SK-N-SH treated with all-trans-retinoic acid at 6 μM for 48 hours (cell line): ENCODE measurements at regions not wholly inside any gene's neighbourhood (a gene's known extent, or its start where the extent isn't known, plus 50 kb on each side); places are given as distances from the start of the nearest gene placed in this dataset.

Experiments used
- ATAC-seq: fragments of 200-7000 bp; cut with Tn5 transposase; 3 replicates; pipeline ENCODE4 v1.9.1; 2020; ENCODE audit warnings: mild to moderate bottlenecking, moderate library complexity
- ARNTL ChIP-seq: fragments of 450-650 bp; formaldehyde crosslinking; IDR thresholded peaks from 2 replicates; pipeline ENCODE4 v1.5.0; 2020; ENCODE audit warnings: low read depth, mild to moderate bottlenecking, moderate library complexity, borderline replicate concordance
- BACH2 ChIP-seq: fragments of 250-450 bp; sonication (Bioruptor Pico); IDR thresholded peaks from 2 replicates; pipeline ENCODE4 v1.9.0; 2021; ENCODE audit warnings: mild to moderate bottlenecking, borderline replicate concordance
- CSDC2 ChIP-seq: fragments of 250-450 bp; sonication (Bioruptor Pico); IDR thresholded peaks from 2 replicates; pipeline ENCODE4 v1.5.0; 2020; ENCODE audit warnings: mild to moderate bottlenecking, moderate library complexity
- ESRRG ChIP-seq: fragments of 250-450 bp; sonication (Bioruptor Pico); IDR thresholded peaks from 2 replicates; pipeline ENCODE4 v1.6.1; 2021; ENCODE audit warnings: mild to moderate bottlenecking
- GLIS3 ChIP-seq: fragments of 250-450 bp; sonication (Bioruptor Pico); IDR thresholded peaks from 2 replicates; pipeline ENCODE4 v1.5.0; 2020; ENCODE audit warnings: mild to moderate bottlenecking, moderate library complexity
- ISL1 ChIP-seq: fragments of 250-450 bp; sonication (Bioruptor Pico); IDR thresholded peaks from 2 replicates; pipeline ENCODE4 v2.1.2; 2022; ENCODE audit warnings: mild to moderate bottlenecking, moderate library complexity
- OSR1 ChIP-seq: fragments of 250-450 bp; sonication (Bioruptor Pico); IDR thresholded peaks from 2 replicates; pipeline ENCODE4 v1.8.0; 2022; ENCODE audit warnings: moderate library complexity, mild to moderate bottlenecking, inconsistent platforms
- SNAI2 ChIP-seq: fragments of 250-450 bp; sonication (Bioruptor Pico); IDR thresholded peaks from 2 replicates; pipeline ENCODE4 v1.5.0; 2020; ENCODE audit warnings: mild to moderate bottlenecking, moderate library complexity
- TCF4 ChIP-seq: fragments of 250-450 bp; sonication (Bioruptor Pico); IDR thresholded peaks from 2 replicates; pipeline ENCODE4 v1.8.0; 2021; ENCODE audit warnings: mild to moderate bottlenecking, moderate library complexity, borderline replicate concordance
- TOX ChIP-seq: fragments of 250-450 bp; sonication (Bioruptor Pico); IDR thresholded peaks from 2 replicates; pipeline ENCODE4 v1.8.0; 2021; ENCODE audit warnings: mild to moderate bottlenecking, moderate library complexity, borderline replicate concordance
- ZC3H10 ChIP-seq: fragments of 250-450 bp; sonication (Bioruptor Pico); IDR thresholded peaks from 2 replicates; pipeline ENCODE4 v1.5.1; 2021; ENCODE audit warnings: mild to moderate bottlenecking, moderate library complexity
- ZFP3 ChIP-seq: fragments of 250-450 bp; sonication (Bioruptor Pico); IDR thresholded peaks from 2 replicates; pipeline ENCODE4 v1.5.0; 2020; ENCODE audit warnings: mild to moderate bottlenecking, moderate library complexity
- ZFP30 ChIP-seq: fragments of 450-650 bp; formaldehyde crosslinking; IDR thresholded peaks from 2 replicates; pipeline ENCODE4 v1.5.0; 2022; ENCODE audit warnings: mild to moderate bottlenecking, moderate library complexity
- ZNF565 ChIP-seq: fragments of 450-650 bp; formaldehyde crosslinking; conservative IDR thresholded peaks from 2 replicates; pipeline ENCODE4 v1.5.0; 2020; ENCODE audit warnings: low read depth, mild to moderate bottlenecking, moderate library complexity
- ZNF70 ChIP-seq: fragments of 450-650 bp; formaldehyde crosslinking; IDR thresholded peaks from 2 replicates; pipeline ENCODE4 v1.5.0; 2020; ENCODE audit warnings: mild to moderate bottlenecking, moderate library complexity
- TF ChIP-seq, protein P1 (sequence below): fragments of 250-450 bp; sonication (Bioruptor Pico); IDR thresholded peaks from 2 replicates; pipeline ENCODE4 v1.5.0; 2020; ENCODE audit warnings: mild to moderate bottlenecking, moderate library complexity
- TF ChIP-seq, protein P2 (sequence below): fragments of 250-450 bp; sonication (Bioruptor Pico); IDR thresholded peaks from 2 replicates; pipeline ENCODE4 v1.5.1; 2020; ENCODE audit warnings: low read depth, mild to moderate bottlenecking, moderate library complexity
- TF ChIP-seq, protein P3 (sequence below): fragments of 250-450 bp; sonication (Bioruptor Pico); IDR thresholded peaks from 2 replicates; pipeline ENCODE4 v1.8.0; 2021; ENCODE audit warnings: low read depth, mild to moderate bottlenecking, moderate library complexity, borderline replicate concordance
- TF ChIP-seq, protein P4 (sequence below): fragments of 250-450 bp; sonication (Bioruptor Pico); IDR thresholded peaks from 2 replicates; pipeline ENCODE4 v1.5.1; 2021; ENCODE audit warnings: mild to moderate bottlenecking, moderate library complexity

DNA sequence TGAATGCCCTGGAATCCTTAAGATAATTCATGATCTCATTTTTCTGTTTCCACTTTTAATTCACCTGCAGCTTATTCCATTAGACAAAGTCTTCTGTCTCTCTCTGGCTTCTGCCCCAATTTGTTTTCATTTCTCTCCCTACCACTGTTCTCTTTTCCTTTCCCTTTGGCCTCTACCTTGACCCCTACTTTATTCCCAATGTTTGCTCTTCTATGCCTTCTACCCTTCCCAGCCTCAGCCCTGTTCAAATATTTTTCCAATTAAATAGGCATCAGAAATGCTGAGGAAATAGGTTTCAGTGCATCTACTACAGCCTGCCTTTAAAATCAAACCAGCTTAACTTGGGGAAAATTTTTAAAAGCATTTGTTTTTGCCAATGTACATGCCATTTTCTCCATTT lies 443.7 kb upstream of the CWC22 start (continued):
- TF ChIP-seq, protein P1, sequence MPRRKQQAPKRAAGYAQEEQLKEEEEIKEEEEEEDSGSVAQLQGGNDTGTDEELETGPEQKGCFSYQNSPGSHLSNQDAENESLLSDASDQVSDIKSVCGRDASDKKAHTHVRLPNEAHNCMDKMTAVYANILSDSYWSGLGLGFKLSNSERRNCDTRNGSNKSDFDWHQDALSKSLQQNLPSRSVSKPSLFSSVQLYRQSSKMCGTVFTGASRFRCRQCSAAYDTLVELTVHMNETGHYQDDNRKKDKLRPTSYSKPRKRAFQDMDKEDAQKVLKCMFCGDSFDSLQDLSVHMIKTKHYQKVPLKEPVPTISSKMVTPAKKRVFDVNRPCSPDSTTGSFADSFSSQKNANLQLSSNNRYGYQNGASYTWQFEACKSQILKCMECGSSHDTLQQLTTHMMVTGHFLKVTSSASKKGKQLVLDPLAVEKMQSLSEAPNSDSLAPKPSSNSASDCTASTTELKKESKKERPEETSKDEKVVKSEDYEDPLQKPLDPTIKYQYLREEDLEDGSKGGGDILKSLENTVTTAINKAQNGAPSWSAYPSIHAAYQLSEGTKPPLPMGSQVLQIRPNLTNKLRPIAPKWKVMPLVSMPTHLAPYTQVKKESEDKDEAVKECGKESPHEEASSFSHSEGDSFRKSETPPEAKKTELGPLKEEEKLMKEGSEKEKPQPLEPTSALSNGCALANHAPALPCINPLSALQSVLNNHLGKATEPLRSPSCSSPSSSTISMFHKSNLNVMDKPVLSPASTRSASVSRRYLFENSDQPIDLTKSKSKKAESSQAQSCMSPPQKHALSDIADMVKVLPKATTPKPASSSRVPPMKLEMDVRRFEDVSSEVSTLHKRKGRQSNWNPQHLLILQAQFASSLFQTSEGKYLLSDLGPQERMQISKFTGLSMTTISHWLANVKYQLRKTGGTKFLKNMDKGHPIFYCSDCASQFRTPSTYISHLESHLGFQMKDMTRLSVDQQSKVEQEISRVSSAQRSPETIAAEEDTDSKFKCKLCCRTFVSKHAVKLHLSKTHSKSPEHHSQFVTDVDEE (CRISPR knock-in tag): no peak

DNA sequence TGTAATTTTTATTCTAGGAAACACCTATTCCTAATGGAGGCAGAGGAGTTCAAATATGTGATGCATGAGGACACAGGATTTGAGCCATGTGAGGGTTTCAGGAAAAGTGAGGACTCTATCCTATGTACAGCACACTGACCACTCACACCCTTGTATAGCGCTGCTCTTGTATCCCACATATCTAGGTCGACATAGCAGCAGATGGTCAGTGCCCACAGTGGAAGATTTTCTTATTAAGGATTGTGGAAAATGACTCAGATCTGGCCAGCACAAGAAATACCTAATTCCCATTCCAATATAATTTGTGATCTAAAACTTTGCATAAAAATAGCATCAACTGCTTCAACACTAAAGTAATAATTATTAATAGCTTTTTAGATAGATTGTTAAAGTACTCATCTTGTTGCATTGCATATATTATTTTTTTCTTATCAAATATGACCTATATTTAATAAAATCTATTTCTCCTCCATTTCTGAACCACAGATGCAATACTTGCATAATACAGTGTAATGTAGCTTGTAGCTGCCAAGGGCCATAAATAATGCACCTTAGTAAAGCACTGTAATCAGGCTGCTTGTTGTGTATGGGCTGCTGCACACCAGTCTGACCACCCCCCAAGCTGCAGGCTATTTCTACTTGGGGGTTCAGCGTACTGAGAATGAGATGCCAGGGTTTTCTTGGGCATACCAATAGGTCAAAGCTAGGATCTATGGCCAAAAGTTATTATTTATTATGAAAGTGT lies 442.2 kb upstream of the CWC22 start:
- TF ChIP-seq ARNTL (CRISPR knock-in tag) (no peak), ZFP30 (no peak), ZC3H10 (CRISPR knock-in tag) (no peak)
- no peak for ATAC-seq

DNA sequence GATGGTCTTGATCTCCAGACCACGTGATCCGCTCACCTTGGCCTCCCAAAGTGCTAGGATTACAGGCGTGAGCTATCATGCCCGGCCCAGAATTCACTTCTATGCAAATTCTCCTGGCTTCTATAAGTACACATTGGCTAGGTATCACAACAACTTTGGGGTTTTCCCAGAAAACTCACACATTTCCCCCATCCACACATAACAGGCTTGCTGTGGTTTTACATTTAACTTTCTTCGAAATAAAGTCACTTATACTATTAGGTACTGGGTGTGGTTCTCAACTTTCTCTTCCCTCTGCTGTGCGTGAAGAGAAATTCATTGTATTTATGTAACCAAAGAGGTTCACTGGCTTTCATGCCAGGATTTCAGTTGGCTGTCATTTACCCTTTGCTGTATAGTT lies 439.4 kb upstream of the CWC22 start:
- ATAC-seq: no peak
- TF ChIP-seq GLIS3 (CRISPR knock-in tag) (no peak), OSR1 (CRISPR knock-in tag) (no peak), ESRRG (CRISPR knock-in tag) (no peak), SNAI2 (CRISPR knock-in tag) (no peak), TOX (CRISPR knock-in tag) (no peak), ZNF70 (CRISPR knock-in tag) (no peak), ZFP30 (no peak), TCF4 (CRISPR knock-in tag) (no peak), ZFP3 (CRISPR knock-in tag) (no peak), ISL1 (CRISPR knock-in tag) (no peak)
- TF ChIP-seq, protein P2, sequence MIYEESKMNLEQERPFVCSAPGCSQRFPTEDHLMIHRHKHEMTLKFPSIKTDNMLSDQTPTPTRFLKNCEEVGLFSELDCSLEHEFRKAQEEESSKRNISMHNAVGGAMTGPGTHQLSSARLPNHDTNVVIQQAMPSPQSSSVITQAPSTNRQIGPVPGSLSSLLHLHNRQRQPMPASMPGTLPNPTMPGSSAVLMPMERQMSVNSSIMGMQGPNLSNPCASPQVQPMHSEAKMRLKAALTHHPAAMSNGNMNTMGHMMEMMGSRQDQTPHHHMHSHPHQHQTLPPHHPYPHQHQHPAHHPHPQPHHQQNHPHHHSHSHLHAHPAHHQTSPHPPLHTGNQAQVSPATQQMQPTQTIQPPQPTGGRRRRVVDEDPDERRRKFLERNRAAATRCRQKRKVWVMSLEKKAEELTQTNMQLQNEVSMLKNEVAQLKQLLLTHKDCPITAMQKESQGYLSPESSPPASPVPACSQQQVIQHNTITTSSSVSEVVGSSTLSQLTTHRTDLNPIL (CRISPR knock-in tag): no peak
- TF ChIP-seq, protein P3, sequence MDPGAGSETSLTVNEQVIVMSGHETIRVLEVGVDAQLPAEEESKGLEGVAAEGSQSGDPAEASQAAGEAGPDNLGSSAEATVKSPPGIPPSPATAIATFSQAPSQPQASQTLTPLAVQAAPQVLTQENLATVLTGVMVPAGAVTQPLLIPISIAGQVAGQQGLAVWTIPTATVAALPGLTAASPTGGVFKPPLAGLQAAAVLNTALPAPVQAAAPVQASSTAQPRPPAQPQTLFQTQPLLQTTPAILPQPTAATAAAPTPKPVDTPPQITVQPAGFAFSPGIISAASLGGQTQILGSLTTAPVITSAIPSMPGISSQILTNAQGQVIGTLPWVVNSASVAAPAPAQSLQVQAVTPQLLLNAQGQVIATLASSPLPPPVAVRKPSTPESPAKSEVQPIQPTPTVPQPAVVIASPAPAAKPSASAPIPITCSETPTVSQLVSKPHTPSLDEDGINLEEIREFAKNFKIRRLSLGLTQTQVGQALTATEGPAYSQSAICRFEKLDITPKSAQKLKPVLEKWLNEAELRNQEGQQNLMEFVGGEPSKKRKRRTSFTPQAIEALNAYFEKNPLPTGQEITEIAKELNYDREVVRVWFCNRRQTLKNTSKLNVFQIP: no peak
- TF ChIP-seq, protein P1 (CRISPR knock-in tag): no peak
- TF ChIP-seq, all 23 proteins: peak for 0

DNA sequence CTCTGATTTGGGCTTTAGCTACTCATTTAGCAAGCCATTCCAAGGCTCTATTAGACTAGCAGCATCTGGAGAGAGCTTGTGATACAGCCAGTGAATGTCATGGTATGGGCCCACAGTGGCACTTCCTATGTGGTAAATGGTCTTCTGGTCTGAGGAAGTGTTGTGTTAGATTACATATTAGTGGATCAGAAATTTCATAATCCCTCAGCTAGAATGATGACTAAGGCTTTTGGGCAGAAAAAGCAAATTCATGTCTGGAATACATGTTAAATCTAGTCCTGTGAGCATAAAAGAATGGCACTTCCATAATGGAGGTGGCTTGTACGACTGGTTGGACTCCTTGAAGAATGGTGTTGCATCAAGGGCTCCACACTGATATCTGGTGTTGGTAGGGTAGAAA lies 436.8 kb upstream of the CWC22 start:
- ATAC-seq: no peak
- TF ChIP-seq ESRRG (CRISPR knock-in tag): no peak
- TF ChIP-seq BACH2: no peak
- TF ChIP-seq, protein P4, sequence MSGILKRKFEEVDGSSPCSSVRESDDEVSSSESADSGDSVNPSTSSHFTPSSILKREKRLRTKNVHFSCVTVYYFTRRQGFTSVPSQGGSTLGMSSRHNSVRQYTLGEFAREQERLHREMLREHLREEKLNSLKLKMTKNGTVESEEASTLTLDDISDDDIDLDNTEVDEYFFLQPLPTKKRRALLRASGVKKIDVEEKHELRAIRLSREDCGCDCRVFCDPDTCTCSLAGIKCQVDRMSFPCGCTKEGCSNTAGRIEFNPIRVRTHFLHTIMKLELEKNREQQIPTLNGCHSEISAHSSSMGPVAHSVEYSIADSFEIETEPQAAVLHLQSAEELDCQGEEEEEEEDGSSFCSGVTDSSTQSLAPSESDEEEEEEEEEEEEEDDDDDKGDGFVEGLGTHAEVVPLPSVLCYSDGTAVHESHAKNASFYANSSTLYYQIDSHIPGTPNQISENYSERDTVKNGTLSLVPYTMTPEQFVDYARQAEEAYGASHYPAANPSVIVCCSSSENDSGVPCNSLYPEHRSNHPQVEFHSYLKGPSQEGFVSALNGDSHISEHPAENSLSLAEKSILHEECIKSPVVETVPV (CRISPR knock-in tag): no peak
- TF ChIP-seq ZC3H10 (CRISPR knock-in tag): no peak
- no peak for TF ChIP-seq TOX (CRISPR knock-in tag)
- no peak for TF ChIP-seq ARNTL (CRISPR knock-in tag)
- TF ChIP-seq, protein P2 (CRISPR knock-in tag): no peak
- TF ChIP-seq SNAI2 (CRISPR knock-in tag): no peak
- TF ChIP-seq ISL1 (CRISPR knock-in tag): no peak
- no peak for TF ChIP-seq TCF4 (CRISPR knock-in tag)
- TF ChIP-seq, protein P3: no peak
- no peak for TF ChIP-seq GLIS3 (CRISPR knock-in tag)
- no peak for TF ChIP-seq ZNF565 (CRISPR knock-in tag)
- no peak for TF ChIP-seq CSDC2 (CRISPR knock-in tag)
